Ovary (tissue), 7 donors: ENCODE measurements at regions not wholly inside any gene's neighbourhood (a gene's known extent, or its start where the extent isn't known, plus 50 kb on each side); places are given as distances from the start of the nearest gene placed in this dataset.

Source experiments
- DNase-seq, 5 donors: peaks; one replicate each; pipeline ENCODE4 v3.0.0-alpha.2; 2019 to 2020
- H3K27ac ChIP-seq, 2 donors: fragments of 200-600 bp; one replicate each; pipeline versions ENCODE4 v1.5.1 to v1.8.0; 2019 to 2022
- H3K27me3 ChIP-seq: fragments of 200-600 bp; one replicate; pipeline ENCODE4 v1.8.0; 2022
- H3K36me3 ChIP-seq: fragments of 200-600 bp; sonication (generic); one replicate; pipeline ENCODE4 v1.5.1; 2019
- H3K4me1 ChIP-seq: one replicate; pipeline ENCODE4 v1.8.1; 2013; ENCODE audit warnings: mild to moderate bottlenecking, moderate library complexity; ENCODE audit not compliant: insufficient read depth
- H3K4me3 ChIP-seq: fragments of 200-600 bp; sonication (generic); one replicate; pipeline ENCODE4 v1.5.1; 2017
- H3K9me3 ChIP-seq, 2 donors: fragments of 200-600 bp in 1 of 2; sonication (generic) in 1 of 2; one replicate each; pipeline versions ENCODE4 v1.5.1 to v1.8.1; 2013 to 2019; ENCODE audit warnings: mild to moderate bottlenecking in 1 of 2, moderate library complexity in 1 of 2
- EP300 ChIP-seq: sonication (generic); formaldehyde crosslinking; IDR thresholded peaks from one replicate; pipeline ENCODE4 v1.6.1; 2017; ENCODE audit warnings: antibody characterized with exemption
- POLR2A ChIP-seq: fragments of 450-650 bp; IDR thresholded peaks from one replicate; pipeline ENCODE4 v1.6.1; 2017; ENCODE audit warnings: antibody characterized with exemption, mild to moderate bottlenecking, moderate library complexity
- WGBS, 3 donors: extraction: QIAGEN DNeasy Blood & Tissue Kit in 1 of 3; methylation state at CpG; one replicate each; pipeline versions ENCODE4 v1.1.5 to v1.1.7; 2013 to 2017; 5-methylcytosine and 5-hydroxymethylcytosine counted together
- intact Hi-C, 4 donors: fragments of 100-400 bp; cut with DNase I; formaldehyde crosslinking; loops; one replicate each; pipeline versions ENCODE4 v1.11.0 to v1.15.1; 2022 to 2023
- TF ChIP-seq, protein P1 (sequence below), 3 donors: fragments of 450-650 bp in 2 of 3; fragments of 200-600 bp in 1 of 3; IDR thresholded peaks; one replicate each; pipeline versions ENCODE4 v1.5.1 to v1.8.0; 2016 to 2022; ENCODE audit warnings: antibody characterized with exemption in 3 of 3, mild to moderate bottlenecking in 1 of 3
- donor health status: DM: no; HTN: no; CAD: no; lungs with moderate emphysema.
- donor health status: DM: no; HTN: no; CAD: no.
- donor health status: Bipolar disorder and iron deficiency.
- donor health status: DM: no; HTN: no; CAD: no.
- donor health status: DM: yes; HTN: yes; CAD: no.

DNA sequence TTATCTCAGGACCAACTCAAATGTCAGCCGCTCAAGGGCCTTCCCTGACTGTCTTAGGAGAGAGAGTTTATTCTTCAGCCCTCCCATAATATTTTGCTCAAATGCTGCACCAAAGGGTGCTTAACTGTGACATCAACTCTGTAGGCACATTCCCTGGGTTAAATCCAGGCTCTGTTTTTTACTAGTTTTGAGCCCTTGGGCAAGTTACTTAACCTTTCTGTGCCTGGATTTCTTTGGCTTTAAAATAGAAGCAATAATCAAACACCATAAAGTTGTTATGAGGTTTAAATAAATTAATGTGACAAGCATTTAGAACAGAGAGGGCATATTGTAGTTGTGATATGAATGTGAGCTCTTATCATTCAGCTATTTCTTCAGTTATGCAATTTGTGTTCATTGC is 54.2 kb upstream of the LIMCH1 start:
- H3K27me3 ChIP-seq: no peaks in the 10 kb centered on the region
- H3K4me1 ChIP-seq: no peaks in the 10 kb centered on the region
- H3K27ac ChIP-seq: no peak overlapping the region
- no peaks in the 10 kb centered on the region for H3K36me3 ChIP-seq
- H3K9me3 ChIP-seq: no peaks in the 10 kb centered on the region
- WGBS, 3 donors: 92 to 100% (median 100%) methylated on average over 1 of the region's 1 CpG
- intact Hi-C loops: no loop called here
- TF ChIP-seq POLR2A (no peak), EP300 (no peak)
- TF ChIP-seq, protein P1, sequence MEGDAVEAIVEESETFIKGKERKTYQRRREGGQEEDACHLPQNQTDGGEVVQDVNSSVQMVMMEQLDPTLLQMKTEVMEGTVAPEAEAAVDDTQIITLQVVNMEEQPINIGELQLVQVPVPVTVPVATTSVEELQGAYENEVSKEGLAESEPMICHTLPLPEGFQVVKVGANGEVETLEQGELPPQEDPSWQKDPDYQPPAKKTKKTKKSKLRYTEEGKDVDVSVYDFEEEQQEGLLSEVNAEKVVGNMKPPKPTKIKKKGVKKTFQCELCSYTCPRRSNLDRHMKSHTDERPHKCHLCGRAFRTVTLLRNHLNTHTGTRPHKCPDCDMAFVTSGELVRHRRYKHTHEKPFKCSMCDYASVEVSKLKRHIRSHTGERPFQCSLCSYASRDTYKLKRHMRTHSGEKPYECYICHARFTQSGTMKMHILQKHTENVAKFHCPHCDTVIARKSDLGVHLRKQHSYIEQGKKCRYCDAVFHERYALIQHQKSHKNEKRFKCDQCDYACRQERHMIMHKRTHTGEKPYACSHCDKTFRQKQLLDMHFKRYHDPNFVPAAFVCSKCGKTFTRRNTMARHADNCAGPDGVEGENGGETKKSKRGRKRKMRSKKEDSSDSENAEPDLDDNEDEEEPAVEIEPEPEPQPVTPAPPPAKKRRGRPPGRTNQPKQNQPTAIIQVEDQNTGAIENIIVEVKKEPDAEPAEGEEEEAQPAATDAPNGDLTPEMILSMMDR (IDR thresholded peaks at IDR 0.05): no peak
- H3K4me3 ChIP-seq: no peak overlapping the region
- DNase-seq: no peak

GRCh38 chr4:41485041-41485440 is 52.9 kb upstream of the LIMCH1 start:
- TF ChIP-seq, protein P1 (IDR thresholded peaks at IDR 0.05): no peak
- no peak for TF ChIP-seq POLR2A
- TF ChIP-seq EP300: no peak
- no peaks in the 10 kb centered on the region for H3K4me1 ChIP-seq
- H3K4me3 ChIP-seq: no peak overlapping the region
- H3K27me3 ChIP-seq: no peaks in the 10 kb centered on the region
- no peak for DNase-seq
- no peaks in the 10 kb centered on the region for H3K9me3 ChIP-seq
- H3K27ac ChIP-seq: no peak overlapping the region
- intact Hi-C loops: no loop called here
- WGBS, 3 donors: 76 to 82% (median 79%) methylated on average over 1 of the region's 1 CpG
- no peaks in the 10 kb centered on the region for H3K36me3 ChIP-seq

GRCh38 chr4:41487868-41488440 is 50.0 kb upstream of the LIMCH1 start:
- no peaks in the 10 kb centered on the region for H3K9me3 ChIP-seq
- H3K27me3 ChIP-seq: no peaks in the 10 kb centered on the region
- H3K27ac ChIP-seq: no peak overlapping the region
- no peaks in the 10 kb centered on the region for H3K4me1 ChIP-seq
- WGBS, 3 donors: 78 to 84% (median 80%) methylated on average over 4 of the region's 4 CpGs
- TF ChIP-seq, protein P1 (IDR thresholded peaks at IDR 0.05): no peak
- no peak for TF ChIP-seq EP300
- no peak for TF ChIP-seq POLR2A
- intact Hi-C loops: no loop called here
- no peak overlapping the region for H3K4me3 ChIP-seq
- H3K36me3 ChIP-seq: no peaks in the 10 kb centered on the region
- DNase-seq: no peak
